Lower lobe of right lung (tissue), 2 donors: ENCODE measurements at regions not wholly inside any gene's neighbourhood (a gene's known extent, or its start where the extent isn't known, plus 50 kb on each side); places are given as distances from the start of the nearest gene placed in this dataset.

Experiments
- ATAC-seq, 2 donors: fragments of 200-7000 bp; cut with Tn5 transposase; one replicate each; pipeline ENCODE4 v1.9.1; 2020 to 2022; ENCODE audit warnings: mild to moderate bottlenecking in 2 of 2, moderate library complexity in 2 of 2
- DNase-seq: peaks from one replicate; pipeline ENCODE4 v3.0.0-alpha.2; 2020
- H3K27ac ChIP-seq: fragments of 200-600 bp; one replicate; pipeline ENCODE4 v1.8.0; 2022
- H3K27me3 ChIP-seq: fragments of 200-600 bp; one replicate; pipeline ENCODE4 v1.8.0; 2022; ENCODE audit warnings: low read depth
- H3K36me3 ChIP-seq: fragments of 200-600 bp; one replicate; pipeline ENCODE4 v1.8.0; 2022; ENCODE audit warnings: mild to moderate bottlenecking
- H3K4me1 ChIP-seq: fragments of 200-600 bp; one replicate; pipeline ENCODE4 v1.8.0; 2022
- H3K4me3 ChIP-seq: fragments of 200-600 bp; one replicate; pipeline ENCODE4 v1.8.0; 2022; ENCODE audit warnings: mild to moderate bottlenecking
- H3K9me3 ChIP-seq: fragments of 200-600 bp; one replicate; pipeline ENCODE4 v1.8.0; 2022
- CTCF ChIP-seq: fragments of 200-600 bp; IDR thresholded peaks from one replicate; pipeline ENCODE4 v1.8.0; 2022; ENCODE audit warnings: antibody characterized with exemption, mild to moderate bottlenecking
- intact Hi-C: fragments of 100-400 bp; cut with DNase I; formaldehyde crosslinking; loops from one replicate; pipeline ENCODE4 v1.11.0; 2022
- donor health status: DM: no; HTN: yes; CAD: no; lungs with severe emphysema.

- intact Hi-C loops = no loop called here
- ATAC-seq (no peak), DNase-seq (no peak)
- Histone ChIP-seq H3K27ac (no peak overlapping the region), H3K9me3 (no peaks in the 10 kb centered on the region), H3K36me3 (no peaks in the 10 kb centered on the region), H3K4me3 (no peak overlapping the region), H3K4me1 (no peaks in the 10 kb centered on the region), H3K27me3 (no peaks in the 10 kb centered on the region)
- no peak for TF ChIP-seq CTCF
Observed at GRCh38 chr13:109397285-109397684, 389.1 kb downstream of the IRS2 start.

DNA sequence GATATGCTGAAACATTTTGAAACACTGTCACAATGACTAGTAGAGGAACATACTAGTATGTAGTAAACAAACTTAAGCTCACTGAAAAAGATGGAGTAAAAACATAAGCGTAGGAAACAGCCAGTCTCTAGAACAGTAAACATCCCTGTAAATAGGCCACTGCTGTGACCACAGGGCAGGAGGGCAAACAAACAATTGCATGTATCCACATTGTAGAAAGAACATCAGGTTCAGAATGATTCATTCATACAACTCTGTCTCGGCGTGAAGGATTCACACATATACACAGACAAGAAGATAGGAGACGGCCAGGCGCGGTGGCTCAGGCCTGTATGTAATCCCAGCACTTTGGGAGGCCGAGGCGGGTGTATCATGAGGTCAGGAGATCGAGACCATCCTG lies 390.1 kb downstream of the IRS2 start:
- ATAC-seq (no peak), DNase-seq (no peak)
- H3K27ac ChIP-seq = no peak overlapping the region
- no peaks in the 10 kb centered on the region for H3K27me3 ChIP-seq
- intact Hi-C loops = no loop called here
- no peak for TF ChIP-seq CTCF
- no peaks in the 10 kb centered on the region for H3K4me1 ChIP-seq
- no peaks in the 10 kb centered on the region for H3K9me3 ChIP-seq
- no peak overlapping the region for H3K4me3 ChIP-seq
- no peaks in the 10 kb centered on the region for H3K36me3 ChIP-seq

DNA sequence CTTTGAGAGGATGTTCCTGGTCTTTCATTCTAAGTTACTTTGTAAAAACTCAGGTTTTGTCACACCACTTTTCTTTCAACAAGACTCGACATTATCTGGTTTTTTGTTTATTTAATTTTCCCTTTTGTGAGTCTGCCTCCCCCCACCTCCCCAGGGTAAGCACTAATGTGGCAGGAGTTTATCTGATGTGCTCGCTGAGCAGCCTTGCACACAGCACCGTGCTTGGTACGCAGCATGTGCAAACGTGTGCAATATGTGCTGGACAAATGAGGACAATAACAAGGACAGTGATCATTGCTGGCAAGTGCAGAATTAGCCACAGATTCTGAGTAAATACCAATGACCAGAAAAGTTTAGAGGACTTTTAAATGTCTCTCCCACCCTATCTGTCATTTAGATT lies 391.4 kb downstream of the IRS2 start:
- no peak for TF ChIP-seq CTCF
- intact Hi-C loops = no loop called here
- DNase-seq (no peak), ATAC-seq (no peak)
- Histone ChIP-seq H3K4me1 (no peaks in the 10 kb centered on the region), H3K27ac (no peak overlapping the region), H3K36me3 (no peaks in the 10 kb centered on the region), H3K27me3 (no peaks in the 10 kb centered on the region), H3K9me3 (no peaks in the 10 kb centered on the region), H3K4me3 (no peak overlapping the region)

DNA sequence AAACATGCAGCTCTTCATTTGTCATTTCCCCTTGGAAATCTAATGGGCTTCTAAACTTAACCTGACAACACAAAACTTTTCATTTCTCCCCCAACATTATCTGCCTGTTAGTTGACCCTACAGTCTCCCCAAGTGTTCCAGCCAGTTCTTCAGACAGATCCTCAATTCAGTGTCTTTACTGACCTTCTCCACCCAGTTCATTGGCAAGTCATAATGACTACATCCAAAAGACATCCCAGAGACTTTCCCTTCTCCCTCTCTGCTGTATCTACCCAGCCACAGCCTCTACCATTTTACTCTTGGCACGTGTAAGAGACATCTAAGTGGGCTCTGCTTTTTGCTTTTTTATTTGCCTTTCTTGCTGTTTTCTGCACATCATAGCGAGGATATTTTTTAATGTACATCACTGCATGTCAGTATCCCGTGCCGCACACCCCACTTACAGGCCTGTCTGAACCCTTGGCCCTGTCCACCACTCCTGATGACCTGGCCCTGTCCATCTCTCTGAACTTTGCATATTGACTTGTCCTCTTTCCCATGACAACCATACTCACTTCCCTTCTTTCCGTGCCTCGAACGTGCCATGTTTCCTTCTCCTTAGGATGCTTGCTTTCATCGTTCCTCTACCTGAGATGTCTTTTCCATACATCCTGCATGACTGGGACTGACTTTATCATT lies 391.9 kb downstream of the IRS2 start:
- Histone ChIP-seq H3K9me3 (no peaks in the 10 kb centered on the region), H3K36me3 (no peaks in the 10 kb centered on the region), H3K4me1 (no peaks in the 10 kb centered on the region), H3K27ac (no peak overlapping the region), H3K4me3 (no peak overlapping the region), H3K27me3 (no peaks in the 10 kb centered on the region)
- TF ChIP-seq CTCF = no peak
- DNase-seq (no peak), ATAC-seq (no peak)
- intact Hi-C loops = no loop called here

DNA sequence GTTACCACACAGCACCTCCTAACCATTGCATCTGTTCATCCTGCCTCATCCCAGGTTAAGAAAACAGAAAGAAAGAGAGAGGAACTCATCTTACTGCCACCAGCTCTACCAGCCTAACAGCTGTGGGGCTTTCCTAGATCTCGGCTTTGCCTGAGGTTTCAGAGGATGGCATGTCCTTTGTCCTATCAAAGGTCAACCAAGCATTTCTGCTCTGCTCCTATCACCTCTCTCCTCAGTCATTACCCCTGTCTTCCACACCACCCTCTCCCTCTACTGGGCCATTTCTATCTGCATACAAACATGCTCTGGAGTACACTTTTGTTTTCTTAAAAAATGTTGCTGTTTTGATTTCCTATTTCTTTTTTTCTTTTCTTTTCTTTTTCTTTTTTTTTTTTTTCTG lies 393.3 kb downstream of the IRS2 start:
- H3K9me3 ChIP-seq = no peaks in the 10 kb centered on the region
- no peak overlapping the region for H3K4me3 ChIP-seq
- H3K27me3 ChIP-seq = no peaks in the 10 kb centered on the region
- DNase-seq (no peak), ATAC-seq (no peak)
- no peaks in the 10 kb centered on the region for H3K4me1 ChIP-seq
- no peak for TF ChIP-seq CTCF
- no peak overlapping the region for H3K27ac ChIP-seq
- H3K36me3 ChIP-seq = no peaks in the 10 kb centered on the region
- intact Hi-C loops = no loop called here

DNA sequence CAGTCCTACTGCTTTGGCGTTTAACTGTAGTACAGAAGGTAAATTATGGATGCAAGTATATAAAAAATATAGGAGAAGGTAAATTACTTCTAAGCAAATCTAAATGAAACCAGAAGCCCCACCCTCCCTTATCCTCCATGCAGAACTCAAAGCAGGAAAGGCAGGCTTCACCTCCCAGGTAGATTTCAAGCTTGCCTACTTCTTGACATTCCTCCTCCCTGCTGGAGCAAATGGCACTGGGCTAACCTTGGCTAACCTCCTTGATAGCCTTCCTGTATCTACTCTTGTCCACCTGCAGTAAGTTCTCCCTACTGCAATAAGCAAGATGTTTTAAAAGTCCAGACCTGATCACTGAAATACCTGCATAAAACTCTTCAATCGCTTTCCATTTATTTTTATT lies 396.0 kb downstream of the IRS2 start:
- DNase-seq (no peak), ATAC-seq (no peak)
- intact Hi-C loops = no loop called here
- no peak overlapping the region for H3K27ac ChIP-seq
- no peak for TF ChIP-seq CTCF
- H3K27me3 ChIP-seq = no peaks in the 10 kb centered on the region
- H3K4me1 ChIP-seq = no peaks in the 10 kb centered on the region
- no peak overlapping the region for H3K4me3 ChIP-seq
- H3K9me3 ChIP-seq = no peaks in the 10 kb centered on the region
- no peaks in the 10 kb centered on the region for H3K36me3 ChIP-seq
